GM23338 (cell line): ENCODE measurements at regions not wholly inside any gene's neighbourhood (a gene's known extent, or its start where the extent isn't known, plus 50 kb on each side); places are given as distances from the start of the nearest gene placed in this dataset.

Experiments
- ATAC-seq: fragments of 200-7000 bp; cut with Tn5 transposase; 3 replicates; pipeline ENCODE4 v1.9.1; 2020
- DNase-seq: peaks from one replicate; pipeline ENCODE4 v3.0.0-alpha.2; 2015; ENCODE audit warnings: low spot score
- H2AFZ ChIP-seq: fragments of 200-600 bp; sonication (generic); 2 replicates; pipeline ENCODE4 v1.8.0; 2016; ENCODE audit warnings: antibody characterized with exemption, mild to moderate bottlenecking, moderate library complexity
- H3F3A ChIP-seq: fragments of 200-600 bp; sonication (generic); replicated peaks from 2 replicates; pipeline ENCODE4 v1.8.0; 2017; ENCODE audit warnings: antibody characterized with exemption, mixed run types, low read depth
- H3K27ac ChIP-seq: fragments of 200-600 bp; sonication (generic); 2 replicates; pipeline ENCODE4 v1.6.1; 2016; ENCODE audit warnings: low read depth
- H3K27me3 ChIP-seq: fragments of 200-600 bp; sonication (generic); 2 replicates; pipeline ENCODE4 v1.8.0; 2016; ENCODE audit warnings: mild to moderate bottlenecking, mixed run types, moderate library complexity; ENCODE audit not compliant: insufficient read depth
- H3K36me3 ChIP-seq: fragments of 200-600 bp; sonication (generic); 2 replicates; pipeline ENCODE4 v1.8.0; 2016; ENCODE audit warnings: mild to moderate bottlenecking; ENCODE audit not compliant: insufficient read depth
- H3K4me1 ChIP-seq: fragments of 200-600 bp; sonication (generic); 2 replicates; pipeline ENCODE4 v1.8.0; 2016; ENCODE audit warnings: mild to moderate bottlenecking, moderate library complexity; ENCODE audit not compliant: insufficient read depth
- H3K4me2 ChIP-seq: fragments of 200-600 bp; sonication (generic); 2 replicates; pipeline ENCODE4 v1.7.1; 2017; ENCODE audit warnings: mixed run types
- H3K4me3 ChIP-seq: fragments of 200-600 bp; sonication (generic); 2 replicates; pipeline ENCODE4 v1.6.1; 2016; ENCODE audit warnings: mixed run types
- H3K79me2 ChIP-seq: fragments of 200-600 bp; sonication (generic); replicated peaks from 2 replicates; pipeline ENCODE4 v1.8.0; 2017; ENCODE audit warnings: mild to moderate bottlenecking; ENCODE audit not compliant: insufficient read depth
- H3K9me2 ChIP-seq: fragments of 200-600 bp; sonication (generic); 2 replicates; pipeline ENCODE4 v1.8.0; 2017; ENCODE audit not compliant: insufficient read depth
- H4K20me1 ChIP-seq: fragments of 200-600 bp; sonication (generic); replicated peaks from 2 replicates; pipeline ENCODE4 v1.8.0; 2017; ENCODE audit warnings: mild to moderate bottlenecking; ENCODE audit not compliant: insufficient read depth
- H3K27ac Mint-ChIP-seq: 2 replicates; pipeline ENCODE4 v1.8.0; 2020; ENCODE audit warnings: inconsistent platforms, mild to moderate bottlenecking, moderate library complexity, mixed read lengths
- H3K27me3 Mint-ChIP-seq: 3 replicates; pipeline ENCODE4 v1.8.0; 2022; ENCODE audit warnings: low read depth, mild to moderate bottlenecking, moderate library complexity, mixed read lengths, inconsistent platforms; ENCODE audit not compliant: insufficient read depth, poor library complexity
- H3K36me3 Mint-ChIP-seq: 3 replicates; pipeline ENCODE4 v1.8.0; 2021; ENCODE audit warnings: low read depth, mild to moderate bottlenecking, inconsistent platforms, moderate library complexity, mixed read lengths
- H3K4me1 Mint-ChIP-seq: 3 replicates; pipeline ENCODE4 v1.8.0; 2020; ENCODE audit warnings: mild to moderate bottlenecking, inconsistent platforms, mixed read lengths
- H3K4me3 Mint-ChIP-seq: 3 replicates; pipeline ENCODE4 v1.8.0; 2021; ENCODE audit warnings: moderate library complexity, mild to moderate bottlenecking, inconsistent platforms, mixed read lengths
- H3K9me3 Mint-ChIP-seq: 3 replicates; pipeline ENCODE4 v1.8.0; 2020; ENCODE audit warnings: moderate library complexity, mild to moderate bottlenecking, inconsistent platforms, mixed read lengths
- EZH2phosphoT487 ChIP-seq: fragments of 200-600 bp; sonication (generic); IDR thresholded peaks from one replicate; pipeline ENCODE4 v1.8.1; 2018; ENCODE audit warnings: antibody characterized with exemption; ENCODE audit not compliant: unreplicated experiment
- JUNB ChIP-seq: IDR thresholded peaks from one replicate; pipeline ENCODE4 v1.6.1; 2016; ENCODE audit warnings: antibody characterized with exemption; ENCODE audit not compliant: unreplicated experiment
- STAT1 ChIP-seq: IDR thresholded peaks from one replicate; pipeline ENCODE4 v1.6.1; 2016; ENCODE audit warnings: antibody characterized with exemption; ENCODE audit not compliant: unreplicated experiment
- ZNF331 ChIP-seq: fragments of 250-450 bp; sonication (Bioruptor Pico); IDR thresholded peaks from 2 replicates; pipeline ENCODE4 v1.5.0; 2020; ENCODE audit warnings: low read depth, mild to moderate bottlenecking, moderate library complexity
- TF ChIP-seq, protein P1 (sequence below), 2 experiments: fragments of 200-600 bp in 1 of 2; sonication (generic) in 1 of 2; conservative IDR thresholded peaks; 2 replicates each; pipeline versions ENCODE4 v1.5.1 to v1.6.1; 2016 to 2017; ENCODE audit warnings: antibody characterized with exemption in 2 of 2, low read depth in 2 of 2, mild to moderate bottlenecking in 2 of 2, moderate library complexity in 1 of 2
- TF ChIP-seq, protein P2 (sequence below): IDR thresholded peaks from 2 replicates; pipeline ENCODE4 v1.6.1; 2016; ENCODE audit warnings: antibody characterized with exemption
- TF ChIP-seq, protein P3 (sequence below): IDR thresholded peaks from one replicate; pipeline ENCODE4 v1.6.1; 2018; ENCODE audit warnings: antibody characterized with exemption; ENCODE audit not compliant: unreplicated experiment
- TF ChIP-seq, protein P4 (sequence below): fragments of 250-450 bp; sonication (Bioruptor Pico); IDR thresholded peaks from 2 replicates; pipeline ENCODE4 v1.5.0; 2020; ENCODE audit warnings: mild to moderate bottlenecking, moderate library complexity

DNA sequence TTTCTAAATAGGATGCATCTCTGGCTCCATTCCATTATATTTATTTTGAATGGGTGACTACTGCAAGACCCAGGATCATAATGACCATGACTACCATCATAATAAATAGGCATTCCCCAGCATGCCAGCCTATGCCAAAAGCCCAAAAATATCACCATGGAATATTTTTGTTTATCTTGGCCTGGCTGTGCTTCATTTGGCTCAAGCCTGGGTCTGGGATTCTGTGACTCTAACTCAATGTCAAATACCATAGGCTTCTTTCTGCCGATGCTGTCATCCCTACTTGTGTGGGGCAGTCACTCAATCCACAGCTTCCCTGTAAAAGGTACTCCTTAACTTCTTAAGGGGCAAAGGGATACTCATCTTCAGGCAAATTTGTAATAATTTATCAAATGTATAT lies 66.6 kb downstream of the DIRAS3 start (continued):
- TF ChIP-seq, protein P1, sequence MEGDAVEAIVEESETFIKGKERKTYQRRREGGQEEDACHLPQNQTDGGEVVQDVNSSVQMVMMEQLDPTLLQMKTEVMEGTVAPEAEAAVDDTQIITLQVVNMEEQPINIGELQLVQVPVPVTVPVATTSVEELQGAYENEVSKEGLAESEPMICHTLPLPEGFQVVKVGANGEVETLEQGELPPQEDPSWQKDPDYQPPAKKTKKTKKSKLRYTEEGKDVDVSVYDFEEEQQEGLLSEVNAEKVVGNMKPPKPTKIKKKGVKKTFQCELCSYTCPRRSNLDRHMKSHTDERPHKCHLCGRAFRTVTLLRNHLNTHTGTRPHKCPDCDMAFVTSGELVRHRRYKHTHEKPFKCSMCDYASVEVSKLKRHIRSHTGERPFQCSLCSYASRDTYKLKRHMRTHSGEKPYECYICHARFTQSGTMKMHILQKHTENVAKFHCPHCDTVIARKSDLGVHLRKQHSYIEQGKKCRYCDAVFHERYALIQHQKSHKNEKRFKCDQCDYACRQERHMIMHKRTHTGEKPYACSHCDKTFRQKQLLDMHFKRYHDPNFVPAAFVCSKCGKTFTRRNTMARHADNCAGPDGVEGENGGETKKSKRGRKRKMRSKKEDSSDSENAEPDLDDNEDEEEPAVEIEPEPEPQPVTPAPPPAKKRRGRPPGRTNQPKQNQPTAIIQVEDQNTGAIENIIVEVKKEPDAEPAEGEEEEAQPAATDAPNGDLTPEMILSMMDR (conservative IDR thresholded peaks at IDR 0.05; ENCODE audit: low read depth in 2 of 2) = no peak
- TF ChIP-seq STAT1 (no peak), EZH2phosphoT487 (no peak)
- TF ChIP-seq, protein P2, sequence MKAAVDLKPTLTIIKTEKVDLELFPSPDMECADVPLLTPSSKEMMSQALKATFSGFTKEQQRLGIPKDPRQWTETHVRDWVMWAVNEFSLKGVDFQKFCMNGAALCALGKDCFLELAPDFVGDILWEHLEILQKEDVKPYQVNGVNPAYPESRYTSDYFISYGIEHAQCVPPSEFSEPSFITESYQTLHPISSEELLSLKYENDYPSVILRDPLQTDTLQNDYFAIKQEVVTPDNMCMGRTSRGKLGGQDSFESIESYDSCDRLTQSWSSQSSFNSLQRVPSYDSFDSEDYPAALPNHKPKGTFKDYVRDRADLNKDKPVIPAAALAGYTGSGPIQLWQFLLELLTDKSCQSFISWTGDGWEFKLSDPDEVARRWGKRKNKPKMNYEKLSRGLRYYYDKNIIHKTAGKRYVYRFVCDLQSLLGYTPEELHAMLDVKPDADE = no peak

DNA sequence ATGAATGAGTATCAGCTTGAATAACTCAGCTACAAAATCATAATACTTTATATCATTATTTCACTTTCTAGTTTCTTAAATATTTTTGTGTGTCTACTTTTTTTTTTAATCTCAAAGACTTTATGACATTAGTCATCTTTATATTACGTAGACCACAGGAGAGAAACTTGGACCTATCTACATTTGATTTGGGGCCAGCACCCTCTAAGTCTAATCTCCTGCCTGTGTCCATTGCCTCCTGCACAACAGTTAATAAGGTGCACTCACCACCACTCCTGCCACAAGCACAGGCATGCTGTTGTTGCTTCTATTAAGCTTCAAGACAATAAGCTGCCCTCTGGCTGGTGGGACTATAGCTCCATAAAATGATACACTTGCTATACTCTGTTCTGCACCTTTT lies 70.4 kb downstream of the DIRAS3 start:
- no peak overlapping the region for H3K4me3 ChIP-seq
- H3K27ac ChIP-seq = no peak overlapping the region
- DNase-seq = no peak
- Mint-ChIP-seq H3K9me3 (no peaks in the 10 kb centered on the region), H3K4me3 (no peak overlapping the region), H3K27ac (no peak overlapping the region), H3K27me3 (no peaks in the 10 kb centered on the region), H3K36me3 (no peaks in the 10 kb centered on the region), H3K4me1 (peaks cover 2% of the 10 kb centered on the region)
- no peaks in the 10 kb centered on the region for H3F3A ChIP-seq
- ATAC-seq = no peak
- no peaks in the 10 kb centered on the region for H3K27me3 ChIP-seq
- H4K20me1 ChIP-seq = no peaks in the 10 kb centered on the region
- no peaks in the 10 kb centered on the region for H3K36me3 ChIP-seq
- H3K4me1 ChIP-seq = no peaks in the 10 kb centered on the region
- peaks cover 5% of the 10 kb centered on the region; the same call in 1 of the 2 replicates for H3K9me2 ChIP-seq
- no peak overlapping the region for H2AFZ ChIP-seq
- H3K79me2 ChIP-seq = no peaks in the 10 kb centered on the region
- TF ChIP-seq STAT1 (no peak), ZNF331 (no peak), JUNB (no peak), EZH2phosphoT487 (no peak)
- TF ChIP-seq, protein P3, sequence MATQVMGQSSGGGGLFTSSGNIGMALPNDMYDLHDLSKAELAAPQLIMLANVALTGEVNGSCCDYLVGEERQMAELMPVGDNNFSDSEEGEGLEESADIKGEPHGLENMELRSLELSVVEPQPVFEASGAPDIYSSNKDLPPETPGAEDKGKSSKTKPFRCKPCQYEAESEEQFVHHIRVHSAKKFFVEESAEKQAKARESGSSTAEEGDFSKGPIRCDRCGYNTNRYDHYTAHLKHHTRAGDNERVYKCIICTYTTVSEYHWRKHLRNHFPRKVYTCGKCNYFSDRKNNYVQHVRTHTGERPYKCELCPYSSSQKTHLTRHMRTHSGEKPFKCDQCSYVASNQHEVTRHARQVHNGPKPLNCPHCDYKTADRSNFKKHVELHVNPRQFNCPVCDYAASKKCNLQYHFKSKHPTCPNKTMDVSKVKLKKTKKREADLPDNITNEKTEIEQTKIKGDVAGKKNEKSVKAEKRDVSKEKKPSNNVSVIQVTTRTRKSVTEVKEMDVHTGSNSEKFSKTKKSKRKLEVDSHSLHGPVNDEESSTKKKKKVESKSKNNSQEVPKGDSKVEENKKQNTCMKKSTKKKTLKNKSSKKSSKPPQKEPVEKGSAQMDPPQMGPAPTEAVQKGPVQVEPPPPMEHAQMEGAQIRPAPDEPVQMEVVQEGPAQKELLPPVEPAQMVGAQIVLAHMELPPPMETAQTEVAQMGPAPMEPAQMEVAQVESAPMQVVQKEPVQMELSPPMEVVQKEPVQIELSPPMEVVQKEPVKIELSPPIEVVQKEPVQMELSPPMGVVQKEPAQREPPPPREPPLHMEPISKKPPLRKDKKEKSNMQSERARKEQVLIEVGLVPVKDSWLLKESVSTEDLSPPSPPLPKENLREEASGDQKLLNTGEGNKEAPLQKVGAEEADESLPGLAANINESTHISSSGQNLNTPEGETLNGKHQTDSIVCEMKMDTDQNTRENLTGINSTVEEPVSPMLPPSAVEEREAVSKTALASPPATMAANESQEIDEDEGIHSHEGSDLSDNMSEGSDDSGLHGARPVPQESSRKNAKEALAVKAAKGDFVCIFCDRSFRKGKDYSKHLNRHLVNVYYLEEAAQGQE = no peak
- TF ChIP-seq, protein P4, sequence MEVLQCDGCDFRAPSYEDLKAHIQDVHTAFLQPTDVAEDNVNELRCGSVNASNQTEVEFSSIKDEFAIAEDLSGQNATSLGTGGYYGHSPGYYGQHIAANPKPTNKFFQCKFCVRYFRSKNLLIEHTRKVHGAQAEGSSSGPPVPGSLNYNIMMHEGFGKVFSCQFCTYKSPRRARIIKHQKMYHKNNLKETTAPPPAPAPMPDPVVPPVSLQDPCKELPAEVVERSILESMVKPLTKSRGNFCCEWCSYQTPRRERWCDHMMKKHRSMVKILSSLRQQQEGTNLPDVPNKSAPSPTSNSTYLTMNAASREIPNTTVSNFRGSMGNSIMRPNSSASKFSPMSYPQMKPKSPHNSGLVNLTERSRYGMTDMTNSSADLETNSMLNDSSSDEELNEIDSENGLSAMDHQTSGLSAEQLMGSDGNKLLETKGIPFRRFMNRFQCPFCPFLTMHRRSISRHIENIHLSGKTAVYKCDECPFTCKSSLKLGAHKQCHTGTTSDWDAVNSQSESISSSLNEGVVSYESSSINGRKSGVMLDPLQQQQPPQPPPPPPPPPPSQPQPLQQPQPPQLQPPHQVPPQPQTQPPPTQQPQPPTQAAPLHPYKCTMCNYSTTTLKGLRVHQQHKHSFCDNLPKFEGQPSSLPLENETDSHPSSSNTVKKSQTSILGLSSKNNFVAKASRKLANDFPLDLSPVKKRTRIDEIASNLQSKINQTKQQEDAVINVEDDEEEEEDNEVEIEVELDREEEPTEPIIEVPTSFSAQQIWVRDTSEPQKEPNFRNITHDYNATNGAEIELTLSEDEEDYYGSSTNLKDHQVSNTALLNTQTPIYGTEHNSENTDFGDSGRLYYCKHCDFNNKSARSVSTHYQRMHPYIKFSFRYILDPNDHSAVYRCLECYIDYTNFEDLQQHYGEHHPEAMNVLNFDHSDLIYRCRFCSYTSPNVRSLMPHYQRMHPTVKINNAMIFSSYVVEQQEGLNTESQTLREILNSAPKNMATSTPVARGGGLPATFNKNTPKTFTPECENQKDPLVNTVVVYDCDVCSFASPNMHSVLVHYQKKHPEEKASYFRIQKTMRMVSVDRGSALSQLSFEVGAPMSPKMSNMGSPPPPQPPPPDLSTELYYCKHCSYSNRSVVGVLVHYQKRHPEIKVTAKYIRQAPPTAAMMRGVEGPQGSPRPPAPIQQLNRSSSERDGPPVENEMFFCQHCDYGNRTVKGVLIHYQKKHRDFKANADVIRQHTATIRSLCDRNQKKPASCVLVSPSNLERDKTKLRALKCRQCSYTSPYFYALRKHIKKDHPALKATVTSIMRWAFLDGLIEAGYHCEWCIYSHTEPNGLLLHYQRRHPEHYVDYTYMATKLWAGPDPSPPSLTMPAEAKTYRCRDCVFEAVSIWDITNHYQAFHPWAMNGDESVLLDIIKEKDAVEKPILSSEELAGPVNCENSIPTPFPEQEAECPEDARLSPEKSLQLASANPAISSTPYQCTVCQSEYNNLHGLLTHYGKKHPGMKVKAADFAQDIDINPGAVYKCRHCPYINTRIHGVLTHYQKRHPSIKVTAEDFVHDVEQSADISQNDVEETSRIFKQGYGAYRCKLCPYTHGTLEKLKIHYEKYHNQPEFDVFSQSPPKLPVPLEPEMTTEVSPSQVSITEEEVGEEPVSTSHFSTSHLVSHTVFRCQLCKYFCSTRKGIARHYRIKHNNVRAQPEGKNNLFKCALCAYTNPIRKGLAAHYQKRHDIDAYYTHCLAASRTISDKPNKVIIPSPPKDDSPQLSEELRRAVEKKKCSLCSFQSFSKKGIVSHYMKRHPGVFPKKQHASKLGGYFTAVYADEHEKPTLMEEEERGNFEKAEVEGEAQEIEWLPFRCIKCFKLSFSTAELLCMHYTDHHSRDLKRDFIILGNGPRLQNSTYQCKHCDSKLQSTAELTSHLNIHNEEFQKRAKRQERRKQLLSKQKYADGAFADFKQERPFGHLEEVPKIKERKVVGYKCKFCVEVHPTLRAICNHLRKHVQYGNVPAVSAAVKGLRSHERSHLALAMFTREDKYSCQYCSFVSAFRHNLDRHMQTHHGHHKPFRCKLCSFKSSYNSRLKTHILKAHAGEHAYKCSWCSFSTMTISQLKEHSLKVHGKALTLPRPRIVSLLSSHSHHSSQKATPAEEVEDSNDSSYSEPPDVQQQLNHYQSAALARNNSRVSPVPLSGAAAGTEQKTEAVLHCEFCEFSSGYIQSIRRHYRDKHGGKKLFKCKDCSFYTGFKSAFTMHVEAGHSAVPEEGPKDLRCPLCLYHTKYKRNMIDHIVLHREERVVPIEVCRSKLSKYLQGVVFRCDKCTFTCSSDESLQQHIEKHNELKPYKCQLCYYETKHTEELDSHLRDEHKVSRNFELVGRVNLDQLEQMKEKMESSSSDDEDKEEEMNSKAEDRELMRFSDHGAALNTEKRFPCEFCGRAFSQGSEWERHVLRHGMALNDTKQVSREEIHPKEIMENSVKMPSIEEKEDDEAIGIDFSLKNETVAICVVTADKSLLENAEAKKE (CRISPR knock-in tag) = no peak
- H3K4me2 ChIP-seq = no peak overlapping the region
